ENCODE measurements at regions not wholly inside any gene's neighbourhood (a gene's known extent, or its start where the extent isn't known, plus 50 kb on each side); places are given as distances from the start of the nearest gene placed in this dataset.
"Not testable (repeated sequence)": the region's sequence is repeated elsewhere in the genome, so short reads cannot be mapped to it uniquely, and the experiment has no call there.

DNA sequence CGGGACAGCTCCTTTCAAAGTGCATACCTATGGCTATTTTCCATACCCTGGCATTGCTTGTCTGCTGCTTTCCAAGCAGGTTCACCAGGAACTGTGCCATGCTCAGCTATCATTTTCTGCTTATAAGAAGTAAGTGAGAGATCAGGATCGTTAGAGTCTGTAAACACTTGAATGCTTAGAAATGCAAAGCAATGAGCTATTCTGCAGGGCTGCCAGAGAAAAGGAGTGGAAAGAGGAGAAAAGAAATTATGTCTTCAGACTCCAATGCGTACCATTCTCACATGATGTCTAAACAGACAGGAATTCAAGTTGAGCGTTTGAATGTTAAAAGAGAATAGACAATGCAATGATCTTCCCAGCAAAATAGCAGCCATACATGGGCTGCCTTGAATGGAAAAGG is 245.5 kb upstream of the SLC7A11 start:
- DNase-seq = no peak

GRCh38 chr4:138487230-138487629 is 245.1 kb upstream of the SLC7A11 start:
- DNase-seq = no peak

DNA sequence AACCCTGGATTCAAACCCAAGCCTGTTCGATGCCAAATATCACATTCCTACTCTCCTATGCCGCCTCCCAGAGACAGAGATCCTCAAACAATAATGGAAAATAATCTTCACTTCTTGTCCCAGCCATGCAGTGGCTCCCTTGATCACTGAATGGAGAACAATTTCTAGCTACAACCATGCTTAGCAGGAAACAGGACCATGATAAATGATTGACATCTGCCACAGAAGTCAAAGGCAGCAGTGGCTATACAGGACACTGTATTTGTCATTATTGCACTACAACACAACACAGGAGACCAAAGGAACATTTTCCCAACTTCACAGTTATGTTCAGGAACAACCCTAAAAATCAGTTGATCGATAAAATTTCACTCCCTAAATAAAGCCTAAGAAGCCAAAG is 243.3 kb upstream of the SLC7A11 start:
- no peak for DNase-seq

DNA sequence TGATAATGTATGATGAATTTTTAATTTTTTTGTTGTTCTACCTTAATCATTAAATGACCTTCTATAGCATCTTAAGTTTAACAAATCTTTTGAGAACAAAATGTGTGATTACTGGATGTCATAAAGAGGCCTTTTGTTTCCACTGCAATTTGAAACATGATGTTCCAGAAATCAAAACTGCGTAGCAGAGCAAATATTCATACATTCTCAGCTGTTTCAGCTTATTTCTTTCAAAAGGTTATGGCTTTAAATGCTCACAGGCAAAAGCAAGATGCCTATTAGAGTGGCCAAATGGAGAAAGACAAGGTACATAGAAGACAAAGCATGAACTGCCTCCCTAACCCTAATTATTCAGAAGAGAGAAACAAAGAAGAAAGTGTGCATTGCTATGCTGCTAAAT is 233.0 kb upstream of the SLC7A11 start:
- no peak for DNase-seq

GRCh38 chr4:138473339-138473738 is 231.2 kb upstream of the SLC7A11 start:
- no peak for DNase-seq

GRCh38 chr4:138460477-138461414 is 218.6 kb upstream of the SLC7A11 start:
- no peak for DNase-seq

DNA sequence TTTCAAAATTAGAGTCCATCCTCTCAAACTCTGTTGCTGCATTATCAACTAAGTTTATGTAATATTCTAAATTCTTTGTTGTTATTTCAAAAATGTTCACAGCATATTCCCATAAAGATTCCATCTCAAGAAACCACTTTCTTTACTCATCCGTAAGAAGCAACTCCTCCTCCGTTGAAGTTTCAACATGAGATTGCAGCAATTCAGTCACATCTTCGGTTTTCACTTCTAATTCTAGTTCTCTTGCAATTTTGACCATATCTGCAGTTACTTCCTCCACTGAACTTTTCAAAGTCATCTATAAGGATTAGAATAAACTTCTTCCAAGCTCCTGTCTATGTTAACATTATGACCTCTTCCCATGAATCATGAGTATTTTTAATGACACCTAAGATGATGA is 216.6 kb upstream of the SLC7A11 start:
- no peak for DNase-seq

- DNase-seq = not testable (repeated sequence)
Observed at GRCh38 chr4:138456349-138456748, 214.2 kb upstream of the SLC7A11 start.

GRCh38 chr4:138455097-138455496 is 212.9 kb upstream of the SLC7A11 start:
- DNase-seq = no peak

GRCh38 chr4:138452826-138453225 is 210.7 kb upstream of the SLC7A11 start:
- DNase-seq = no peak

GRCh38 chr4:138451276-138451663 is 209.1 kb upstream of the SLC7A11 start:
- no peak for DNase-seq

GRCh38 chr4:138450546-138451275 is 208.6 kb upstream of the SLC7A11 start:
- no peak for DNase-seq

- DNase-seq = no peak
Observed at GRCh38 chr4:138449938-138450337, 207.8 kb upstream of the SLC7A11 start.

DNA sequence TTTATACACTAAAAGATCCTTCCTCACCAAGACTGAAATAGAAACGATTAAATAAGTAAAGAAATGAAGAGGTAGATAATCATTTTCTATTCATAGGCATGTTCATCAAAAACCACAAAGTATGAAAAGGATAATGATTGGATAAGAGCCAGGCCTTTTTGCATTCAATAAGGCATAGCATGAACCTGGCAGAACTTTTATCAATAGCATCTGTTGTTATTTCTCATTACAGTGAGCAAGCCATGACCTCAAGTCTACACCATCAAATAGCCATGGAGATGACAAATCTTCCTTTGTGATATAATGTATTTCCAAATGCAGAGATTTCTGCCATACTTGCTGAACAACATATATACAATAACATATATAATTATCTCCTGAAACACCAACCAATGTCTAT is 206.0 kb upstream of the SLC7A11 start:
- no peak for DNase-seq

DNA sequence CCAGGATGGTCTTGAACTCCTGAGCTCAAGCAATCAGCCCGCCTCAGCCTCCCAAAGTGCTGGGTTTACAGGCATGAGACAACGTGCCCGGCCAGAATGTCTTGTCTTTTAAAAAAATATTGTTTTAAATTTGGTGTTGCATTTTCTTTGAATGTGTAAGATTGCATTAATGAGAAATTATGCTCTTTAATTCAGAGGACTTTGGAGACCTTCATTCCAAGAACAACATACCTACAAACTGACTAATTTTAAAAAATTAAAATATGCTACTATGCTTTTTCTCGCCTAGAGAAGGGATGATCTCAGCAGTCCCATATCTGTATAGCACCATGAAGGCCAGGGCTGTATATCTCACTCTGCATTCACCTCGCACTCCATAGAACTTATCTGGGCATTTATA is 204.3 kb upstream of the SLC7A11 start:
- DNase-seq = no peak

DNA sequence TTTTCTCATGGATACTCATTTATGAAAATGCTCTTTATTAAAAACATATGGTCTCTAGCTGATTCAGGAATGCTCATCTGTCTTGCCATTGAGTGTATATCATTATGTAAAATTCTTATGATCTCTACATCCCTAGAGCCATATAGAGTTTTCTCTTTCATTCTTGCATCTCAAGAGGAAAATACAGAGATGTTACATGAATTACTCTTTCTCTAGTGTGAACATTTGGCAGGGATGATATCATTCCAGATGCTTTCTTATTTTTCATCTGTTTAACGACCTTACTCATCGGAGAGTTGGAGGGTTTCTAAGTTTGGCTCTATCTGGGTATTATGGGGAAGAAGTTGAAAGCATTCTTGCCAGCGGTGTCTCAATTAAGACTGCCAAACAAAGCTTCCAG is 202.9 kb upstream of the SLC7A11 start:
- no peak for DNase-seq

GRCh38 chr4:138444260-138444659 is 202.1 kb upstream of the SLC7A11 start:
- no peak for DNase-seq

GRCh38 chr4:138439143-138439581 is 197.0 kb upstream of the SLC7A11 start:
- DNase-seq = no peak

GRCh38 chr4:138438608-138439007 is 196.5 kb upstream of the SLC7A11 start:
- no peak for DNase-seq

- DNase-seq = no peak
Observed at GRCh38 chr4:138437263-138437851, 195.2 kb upstream of the SLC7A11 start.

DNA sequence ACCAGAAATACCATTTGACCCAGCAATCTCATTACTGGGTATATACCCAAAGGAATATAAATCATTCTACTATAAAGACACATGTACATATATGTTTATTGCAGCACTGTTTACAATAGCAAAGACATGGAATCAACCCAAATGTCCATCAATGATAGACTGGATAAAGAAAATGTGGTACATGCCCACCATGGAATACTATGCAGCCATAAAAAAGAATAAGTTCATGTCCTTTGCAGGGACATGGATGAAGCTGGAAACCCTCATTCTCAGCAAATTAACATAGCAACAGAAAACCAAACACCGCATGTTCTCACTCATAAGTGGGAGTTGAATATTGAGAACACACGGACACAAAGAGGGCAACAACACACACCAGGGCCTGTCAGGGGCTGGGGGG is 193.6 kb upstream of the SLC7A11 start:
- DNase-seq = not testable (repeated sequence)

- DNase-seq = not testable (repeated sequence)
Observed at GRCh38 chr4:138435046-138435445, 192.9 kb upstream of the SLC7A11 start.

- DNase-seq = no peak
Observed at GRCh38 chr4:138428611-138429010, 186.5 kb upstream of the SLC7A11 start.

DNA sequence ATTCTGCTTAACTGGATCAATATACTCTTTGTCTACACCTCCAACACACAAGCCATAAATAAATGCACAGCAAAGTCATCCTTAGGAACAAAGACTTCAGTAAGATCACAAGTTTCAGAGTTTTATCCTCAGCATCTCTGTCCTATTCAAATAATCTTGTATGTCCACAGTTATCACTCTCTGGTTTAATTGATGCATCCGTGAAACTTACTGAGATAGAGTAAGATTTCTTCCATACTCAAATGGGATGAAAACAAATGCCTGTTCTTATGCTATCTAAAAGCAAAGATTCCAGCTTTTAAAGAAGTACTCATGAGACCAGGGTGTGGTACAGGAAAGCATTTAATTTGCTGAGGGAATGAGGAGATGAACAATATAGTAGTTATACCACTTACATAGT is 184.6 kb upstream of the SLC7A11 start:
- no peak for DNase-seq

Data from NCI-H1436 (cell line).